CD4-positive, alpha-beta T cell treated with Interleukin-1 beta for 1 hour (primary cell): ENCODE measurements at regions not wholly inside any gene's neighbourhood (a gene's known extent, or its start where the extent isn't known, plus 50 kb on each side); places are given as distances from the start of the nearest gene placed in this dataset.
"Not testable (repeated sequence)": the region's sequence is repeated elsewhere in the genome, so short reads cannot be mapped to it uniquely, and the experiment has no call there.

Source experiments
- DNase-seq, 2 donors: peaks; one replicate each; pipeline ENCODE4 v3.0.0-alpha.2; 2020 to 2022

GRCh38 chr2:109669731-109670130 lies 55.6 kb downstream of the SOWAHC start:
- no peak for DNase-seq

GRCh38 chr2:109670556-109671411 lies 56.6 kb downstream of the SOWAHC start:
- no peak for DNase-seq

- DNase-seq = no peak
These were observed 60.9 kb downstream of the SOWAHC start for GRCh38 chr2:109674894-109675534.

- DNase-seq = no peak
These were observed 61.6 kb downstream of the SOWAHC start for GRCh38 chr2:109675666-109676345.

GRCh38 chr2:109676346-109676902 lies 62.3 kb downstream of the SOWAHC start:
- DNase-seq = no peak

- not testable (repeated sequence) for DNase-seq
These were observed 63.1 kb downstream of the SOWAHC start for GRCh38 chr2:109677121-109677731.

- no peak for DNase-seq
These were observed 63.8 kb downstream of the SOWAHC start for GRCh38 chr2:109677835-109678580.

GRCh38 chr2:109678724-109679201 lies 64.6 kb downstream of the SOWAHC start:
- DNase-seq = not testable (repeated sequence)

- no peak for DNase-seq
These were observed 65.1 kb downstream of the SOWAHC start for GRCh38 chr2:109679225-109679624.

GRCh38 chr2:109679626-109680025 lies 65.5 kb downstream of the SOWAHC start:
- DNase-seq = no peak

- DNase-seq = no peak
These were observed 66.5 kb downstream of the SOWAHC start for GRCh38 chr2:109680523-109681297.

GRCh38 chr2:109681633-109682380 lies 67.6 kb downstream of the SOWAHC start:
- DNase-seq = no peak

- no peak for DNase-seq
These were observed 69.3 kb downstream of the SOWAHC start for GRCh38 chr2:109683452-109683851.

- DNase-seq = no peak
These were observed 71.3 kb downstream of the SOWAHC start for GRCh38 chr2:109685453-109685852.

GRCh38 chr2:109686921-109687320 lies 72.8 kb downstream of the SOWAHC start:
- DNase-seq = no peak

GRCh38 chr2:109689182-109689930 lies 75.2 kb downstream of the SOWAHC start:
- DNase-seq = no peak

- no peak for DNase-seq
These were observed 75.8 kb downstream of the SOWAHC start for GRCh38 chr2:109689973-109690372.

- DNase-seq = no peak
These were observed 76.3 kb downstream of the SOWAHC start for GRCh38 chr2:109690457-109690821.

GRCh38 chr2:109690822-109691541 lies 76.8 kb downstream of the SOWAHC start:
- no peak for DNase-seq
